IMR-90 (cell line): ENCODE measurements at regions not wholly inside any gene's neighbourhood (a gene's known extent, or its start where the extent isn't known, plus 50 kb on each side); places are given as distances from the start of the nearest gene placed in this dataset.

ENCODE experiments used
- ATAC-seq: fragments of 200-7000 bp; cut with Tn5 transposase; 2 replicates; pipeline ENCODE4 v1.9.1; 2020; ENCODE audit warnings: low read depth, mild to moderate bottlenecking, moderate library complexity
- BruUV-seq: library from RNA; stranded (reverse); fragments of 400-500 nt; replicated peaks from 2 replicates; lab custom pipeline; 2021; lab: Mats Ljungman, UMichigan
- CTCF ChIA-PET: fragments of 300-600 bp; formaldehyde crosslinking; extraction: SDS; loops from one replicate; lab custom pipeline; 2021; ENCODE audit warnings: antibody characterized with exemption; lab: Yijun Ruan, JAX
- POLR2A ChIA-PET: fragments of 300-600 bp; sonication (Branson Sonifier 250); formaldehyde crosslinking; loops from one replicate; lab custom pipeline; 2022; ENCODE audit warnings: antibody characterized with exemption; ENCODE audit not compliant: unreplicated experiment; lab: Charles Lee
- DNase-seq: peaks from one replicate; pipeline ENCODE4 v3.0.0; 2013
- H2AFZ ChIP-seq: replicated peaks from 2 replicates; pipeline ENCODE3; 2013; ENCODE audit warnings: low read length, mild to moderate bottlenecking; ENCODE audit not compliant: poor library complexity
- H2AK5ac ChIP-seq: 2 replicates; pipeline ENCODE4 v1.6.1; 2013; ENCODE audit warnings: low read depth, low read length, inconsistent platforms
- H2AK9ac ChIP-seq: replicated peaks from 2 replicates; pipeline ENCODE3; 2013; ENCODE audit warnings: mild to moderate bottlenecking, low read depth, low read length, moderate library complexity; ENCODE audit not compliant: poor library complexity
- H2BK120ac ChIP-seq: 2 replicates; pipeline ENCODE4 v1.6.1; 2013; ENCODE audit warnings: low read depth, low read length, inconsistent platforms
- H2BK15ac ChIP-seq: 3 replicates; pipeline ENCODE4 v1.6.1; 2013; ENCODE audit warnings: low read depth, low read length, inconsistent platforms
- H2BK20ac ChIP-seq: 2 replicates; pipeline ENCODE4 v1.6.1; 2013; ENCODE audit warnings: low read depth, mild to moderate bottlenecking, inconsistent platforms, low read length, moderate library complexity
- H2BK5ac ChIP-seq: 2 replicates; pipeline ENCODE4 v1.6.1; 2013; ENCODE audit warnings: mild to moderate bottlenecking, low read depth, low read length, inconsistent platforms; ENCODE audit not compliant: poor library complexity, severe bottlenecking
- H3K14ac ChIP-seq: replicated peaks from 2 replicates; pipeline ENCODE4 v1.6.1; 2013; ENCODE audit warnings: low read depth, low read length, inconsistent platforms
- H3K18ac ChIP-seq: 2 replicates; pipeline ENCODE4 v1.6.1; 2013; ENCODE audit warnings: low read depth, low read length, control low read depth
- H3K23ac ChIP-seq: 2 replicates; pipeline ENCODE4 v1.6.1; 2013; ENCODE audit warnings: low read depth, low read length, inconsistent platforms
- H3K27ac ChIP-seq: 2 replicates; pipeline ENCODE4 v1.5.1; 2013; ENCODE audit warnings: mild to moderate bottlenecking, control low read depth, low read length; ENCODE audit not compliant: insufficient read depth
- H3K27me3 ChIP-seq: 2 replicates; pipeline ENCODE4 v1.6.1; 2013; ENCODE audit warnings: low read length; ENCODE audit not compliant: control insufficient read depth, insufficient read depth
- H3K36me3 ChIP-seq: 2 replicates; pipeline ENCODE4 v1.6.1; 2013; ENCODE audit warnings: low read length, mixed read lengths; ENCODE audit not compliant: control insufficient read depth, insufficient read depth
- H3K4ac ChIP-seq: 2 replicates; pipeline ENCODE4 v1.6.1; 2013; ENCODE audit warnings: low read depth, low read length, inconsistent platforms
- H3K4me1 ChIP-seq: 2 replicates; pipeline ENCODE4 v1.6.1; 2013; ENCODE audit warnings: low read length, mixed read lengths; ENCODE audit not compliant: control insufficient read depth, insufficient read depth
- H3K4me2 ChIP-seq: 2 replicates; pipeline ENCODE4 v1.6.1; 2013; ENCODE audit warnings: low read depth, mild to moderate bottlenecking, control low read depth, low read length, moderate library complexity
- H3K4me3 ChIP-seq: 2 replicates; pipeline ENCODE4 v1.5.1; 2013; ENCODE audit warnings: low read depth, mild to moderate bottlenecking, control low read depth, low read length, moderate library complexity; ENCODE audit not compliant: insufficient read depth
- H3K56ac ChIP-seq: 2 replicates; pipeline ENCODE4 v1.6.1; 2013; ENCODE audit warnings: low read length, inconsistent platforms; ENCODE audit not compliant: insufficient read depth; ENCODE audit errors: extremely low read depth
- H3K79me1 ChIP-seq, 2 experiments: 2 replicates each; pipeline ENCODE4 v1.6.1; 2013; ENCODE audit warnings: low read length in 2 of 2, inconsistent platforms in 1 of 2, low read depth in 1 of 2
- H3K9ac ChIP-seq: 2 replicates; pipeline ENCODE4 v1.6.1; 2013; ENCODE audit warnings: low read depth, low read length, control low read depth
- H3K9me1 ChIP-seq: 2 replicates; pipeline ENCODE4 v1.6.1; 2013; ENCODE audit warnings: low read length, inconsistent platforms; ENCODE audit not compliant: insufficient read depth
- H3K9me3 ChIP-seq: 2 replicates; pipeline ENCODE4 v1.6.1; 2013; ENCODE audit warnings: low read length; ENCODE audit not compliant: control insufficient read depth, insufficient read depth
- H4K20me1 ChIP-seq: 2 replicates; pipeline ENCODE4 v1.6.1; 2013; ENCODE audit warnings: low read length, inconsistent platforms; ENCODE audit not compliant: insufficient read depth
- H4K5ac ChIP-seq: 2 replicates; pipeline ENCODE4 v1.6.1; 2013; ENCODE audit warnings: mild to moderate bottlenecking, low read depth, low read length, control low read depth
- H4K8ac ChIP-seq, 2 experiments: 2 replicates each; pipeline ENCODE4 v1.6.1; 2013; ENCODE audit warnings: low read depth in 2 of 2, low read length in 2 of 2, control low read depth in 1 of 2, inconsistent platforms in 1 of 2
- H4K91ac ChIP-seq: 2 replicates; pipeline ENCODE4 v1.6.1; 2013; ENCODE audit warnings: low read depth, low read length, inconsistent platforms; ENCODE audit not compliant: insufficient read depth
- BHLHE40 ChIP-seq: fragments of 150-350 bp; IDR thresholded peaks from 2 replicates; pipeline ENCODE4 v1.6.1; 2016; ENCODE audit warnings: mild to moderate bottlenecking, low read depth, low read length
- POLR2A ChIP-seq: IDR thresholded peaks from 2 replicates; pipeline ENCODE4 v1.6.1; 2012; ENCODE audit warnings: mild to moderate bottlenecking, low read depth, low read length
- SMC3 ChIP-seq: fragments of 150-350 bp; IDR thresholded peaks from 2 replicates; pipeline ENCODE4 v1.6.1; 2016; ENCODE audit warnings: low read depth, mild to moderate bottlenecking, antibody characterized with exemption, low read length, moderate library complexity
- WGBS, 2 experiments: methylation state at CpG; one replicate each; pipeline versions ENCODE4 v1.1.5 to v1.1.7; 2013; ENCODE audit warnings: missing lambda C conversion rate in 2 of 2; ENCODE audit not compliant: insufficient read length in 1 of 2; ENCODE audit errors: extremely low coverage in 2 of 2; 5-methylcytosine and 5-hydroxymethylcytosine counted together
- dilution Hi-C: fragments of 300-500 bp; cut with HindIII; formaldehyde crosslinking; loops from one replicate; pipeline ENCODE4 v1.14.3; 2018; ENCODE audit warnings: low sequenced_read_pairs; ENCODE audit not compliant: unreplicated experiment
- in situ Hi-C: fragments of 300-500 bp; cut with MboI; formaldehyde crosslinking; loops from 3 replicates; pipeline ENCODE4 v1.14.3; 2019; ENCODE audit warnings: low sequenced_read_pairs, inconsistent platforms, mixed read lengths
- intact Hi-C: fragments of 100-400 bp; cut with micrococcal nuclease; formaldehyde crosslinking; loops from 2 replicates; pipeline ENCODE4 v1.10.0; 2022

DNA sequence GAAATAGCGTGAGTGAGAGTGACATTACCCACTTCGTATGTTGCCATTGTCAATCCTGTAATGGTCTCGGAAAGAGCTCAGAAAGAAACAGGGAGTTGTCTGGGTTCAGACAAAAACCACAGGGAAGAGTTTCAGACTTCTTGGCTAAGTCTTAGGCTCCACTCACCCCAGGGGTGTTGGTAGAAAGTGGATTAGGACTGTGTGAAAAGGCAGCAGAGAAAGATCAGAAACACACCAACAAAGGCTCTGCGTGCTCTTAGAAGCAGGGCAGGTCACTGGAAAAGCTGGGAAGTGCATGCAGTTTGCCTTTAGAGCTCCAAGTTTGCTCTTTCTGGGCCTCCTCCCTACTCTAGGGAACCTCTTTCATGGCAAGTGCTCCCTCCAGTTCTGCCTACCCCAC, 106.1 kb upstream of the PLXNC1 start:
- WGBS, 2 experiments: no CpG with 5 or more reads among the region's 4 CpGs
- no peak overlapping the region for H2BK120ac ChIP-seq
- no peaks in the 10 kb centered on the region for H3K27me3 ChIP-seq
- no peak overlapping the region for H2AK9ac ChIP-seq
- H4K91ac ChIP-seq: no peak overlapping the region
- H2BK15ac ChIP-seq: no peak overlapping the region
- ChIA-PET CTCF (interaction anchor here (1.1 kb wide), 1 partner anchor 33 kb away, joined by 5 read pairs; no protein-coding TSS in a partner anchor), POLR2A (no interaction called here)
- H2AK5ac ChIP-seq: no peak overlapping the region
- H4K8ac ChIP-seq: no peak overlapping the region
- in situ Hi-C loops: no loop called here
- H3K36me3 ChIP-seq: no peaks in the 10 kb centered on the region
- H3K4me3 ChIP-seq: no peak overlapping the region
- H3K9me1 ChIP-seq: no peaks in the 10 kb centered on the region
- no peak overlapping the region for H3K4me2 ChIP-seq
- H3K18ac ChIP-seq: no peak overlapping the region
- H4K5ac ChIP-seq: no peak overlapping the region
- BruUV-seq: no TSS peak
- H3K79me1 ChIP-seq: no peaks in the 10 kb centered on the region
- no peak overlapping the region for H2AFZ ChIP-seq
- no peak for ATAC-seq
- no peak overlapping the region for H3K9ac ChIP-seq
- H4K20me1 ChIP-seq: no peaks in the 10 kb centered on the region
- H3K4me1 ChIP-seq: peaks cover 5% of the 10 kb centered on the region; the same call in 1 of the 2 replicates
- H3K27ac ChIP-seq: no peak overlapping the region
- no peak overlapping the region for H3K4ac ChIP-seq
- DNase-seq: no peak
- H3K9me3 ChIP-seq: peaks cover 2% of the 10 kb centered on the region; the same call in 1 of the 2 replicates
- no peak overlapping the region for H2BK20ac ChIP-seq
- H3K14ac ChIP-seq: no peak overlapping the region
- no peak overlapping the region for H3K56ac ChIP-seq
- dilution Hi-C loops: no loop called here
- TF ChIP-seq BHLHE40 (no peak), POLR2A (no peak), SMC3 (no peak)
- no peak overlapping the region for H2BK5ac ChIP-seq
- intact Hi-C loops: no loop called here
- no peak overlapping the region for H3K23ac ChIP-seq
